ENCODE measurements at regions not wholly inside any gene's neighbourhood (a gene's known extent, or its start where the extent isn't known, plus 50 kb on each side); places are given as distances from the start of the nearest gene placed in this dataset.

GRCh38 chr13:84192125-84192524 is 309.9 kb upstream of the SLITRK1 start:
- peak; percentile 16 for DNase-seq (ENCODE audit: extremely low read depth, low read depth)

GRCh38 chr13:84191139-84191538 is 308.9 kb upstream of the SLITRK1 start:
- no peak for TF ChIP-seq CTCF (IDR thresholded peaks at IDR 0.05; ENCODE audit: low read depth, low read length)
- DNase-seq (ENCODE audit: extremely low read depth, low read depth): no peak

More at GRCh38 chr13:84192125-84192524, 309.9 kb upstream of the SLITRK1 start:
- no peak for TF ChIP-seq CTCF (IDR thresholded peaks at IDR 0.05; ENCODE audit: low read depth, low read length)

GRCh38 chr13:84187626-84188025 is 305.4 kb upstream of the SLITRK1 start:
- no peak for DNase-seq (ENCODE audit: extremely low read depth, low read depth)
- TF ChIP-seq CTCF (IDR thresholded peaks at IDR 0.05; ENCODE audit: low read depth, low read length): no peak

- no peak for TF ChIP-seq CTCF (IDR thresholded peaks at IDR 0.05; ENCODE audit: low read depth, low read length)
- DNase-seq (ENCODE audit: extremely low read depth, low read depth): no peak
Measured at GRCh38 chr13:84139561-84140158, 257.4 kb upstream of the SLITRK1 start.

GRCh38 chr13:84137292-84137691 is 255.0 kb upstream of the SLITRK1 start:
- no peak for DNase-seq (ENCODE audit: extremely low read depth, low read depth)
- TF ChIP-seq CTCF (IDR thresholded peaks at IDR 0.05; ENCODE audit: low read depth, low read length): no peak

- DNase-seq (ENCODE audit: extremely low read depth, low read depth): no peak
- TF ChIP-seq CTCF (IDR thresholded peaks at IDR 0.05; ENCODE audit: low read depth, low read length): no peak
Measured at GRCh38 chr13:84136582-84136981, 254.3 kb upstream of the SLITRK1 start.

- no peak for DNase-seq (ENCODE audit: extremely low read depth, low read depth)
- TF ChIP-seq CTCF (IDR thresholded peaks at IDR 0.05; ENCODE audit: low read depth, low read length): no peak
Measured at GRCh38 chr13:84132491-84132890, 250.2 kb upstream of the SLITRK1 start.

Data from AG09319 (cell line).